ENCODE measurements at regions not wholly inside any gene's neighbourhood (a gene's known extent, or its start where the extent isn't known, plus 50 kb on each side); places are given as distances from the start of the nearest gene placed in this dataset.

DNA sequence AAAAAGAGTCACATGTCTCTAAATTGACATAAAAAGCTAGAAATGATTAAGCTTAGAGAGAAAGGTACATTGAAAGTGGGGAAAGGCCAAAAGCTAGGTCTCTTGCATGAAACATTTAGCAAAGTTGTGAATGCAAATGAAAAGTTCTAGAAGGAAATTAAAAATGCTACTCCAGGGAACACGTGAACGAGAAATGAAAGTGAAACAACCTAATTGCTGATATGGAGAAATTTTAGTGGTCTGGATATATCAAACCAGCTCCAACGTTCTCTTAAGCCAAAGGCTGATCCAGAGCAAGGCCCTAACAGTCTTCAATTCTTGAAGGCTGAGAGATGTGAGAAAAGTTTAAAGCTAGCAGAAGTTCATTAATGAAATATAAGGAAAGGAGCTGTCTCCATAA is 419.8 kb downstream of the SLITRK6 start:
- no peak for TF ChIP-seq POLR2A (IDR thresholded peaks at IDR 0.05)
- TF ChIP-seq, protein P1, sequence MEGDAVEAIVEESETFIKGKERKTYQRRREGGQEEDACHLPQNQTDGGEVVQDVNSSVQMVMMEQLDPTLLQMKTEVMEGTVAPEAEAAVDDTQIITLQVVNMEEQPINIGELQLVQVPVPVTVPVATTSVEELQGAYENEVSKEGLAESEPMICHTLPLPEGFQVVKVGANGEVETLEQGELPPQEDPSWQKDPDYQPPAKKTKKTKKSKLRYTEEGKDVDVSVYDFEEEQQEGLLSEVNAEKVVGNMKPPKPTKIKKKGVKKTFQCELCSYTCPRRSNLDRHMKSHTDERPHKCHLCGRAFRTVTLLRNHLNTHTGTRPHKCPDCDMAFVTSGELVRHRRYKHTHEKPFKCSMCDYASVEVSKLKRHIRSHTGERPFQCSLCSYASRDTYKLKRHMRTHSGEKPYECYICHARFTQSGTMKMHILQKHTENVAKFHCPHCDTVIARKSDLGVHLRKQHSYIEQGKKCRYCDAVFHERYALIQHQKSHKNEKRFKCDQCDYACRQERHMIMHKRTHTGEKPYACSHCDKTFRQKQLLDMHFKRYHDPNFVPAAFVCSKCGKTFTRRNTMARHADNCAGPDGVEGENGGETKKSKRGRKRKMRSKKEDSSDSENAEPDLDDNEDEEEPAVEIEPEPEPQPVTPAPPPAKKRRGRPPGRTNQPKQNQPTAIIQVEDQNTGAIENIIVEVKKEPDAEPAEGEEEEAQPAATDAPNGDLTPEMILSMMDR (IDR thresholded peaks at IDR 0.05), result no peak
